SU-DHL-6 (cell line): ENCODE measurements at regions not wholly inside any gene's neighbourhood (a gene's known extent, or its start where the extent isn't known, plus 50 kb on each side); places are given as distances from the start of the nearest gene placed in this dataset.

Source experiments
- H2AFZ ChIP-seq: fragments of 200-600 bp; sonication (generic); 2 replicates; pipeline ENCODE4 v1.6.1; 2014; ENCODE audit warnings: low read depth, mild to moderate bottlenecking, moderate library complexity, mixed read lengths, antibody characterized with exemption, low read length; ENCODE audit not compliant: severe bottlenecking
- H3F3A ChIP-seq: fragments of 200-600 bp; shearing (Covaris generic); 2 replicates; pipeline ENCODE4 v1.6.0; 2016; ENCODE audit warnings: antibody characterized with exemption, mild to moderate bottlenecking; ENCODE audit not compliant: insufficient read depth
- H3K27ac ChIP-seq: fragments of 200-600 bp; sonication (generic); 2 replicates; pipeline ENCODE4 v1.5.1; 2016; ENCODE audit warnings: low read depth, mild to moderate bottlenecking, low read length, moderate library complexity, mixed read lengths
- H3K27me3 ChIP-seq: fragments of 200-600 bp; sonication (generic), shearing (Covaris generic); 2 replicates; pipeline ENCODE4 v1.6.0; 2014; ENCODE audit warnings: mild to moderate bottlenecking, low read length
- H3K36me3 ChIP-seq: fragments of 200-600 bp; sonication (generic); 2 replicates; pipeline ENCODE4 v1.6.1; 2014; ENCODE audit warnings: mild to moderate bottlenecking, low read length, mixed read lengths
- H3K4me2 ChIP-seq: fragments of 300-600, 200-600 bp; shearing (Covaris generic), sonication (generic); 2 replicates; pipeline ENCODE4 v1.6.0; 2014; ENCODE audit warnings: low read length, low read depth, mild to moderate bottlenecking; ENCODE audit not compliant: poor library complexity, severe bottlenecking
- H3K4me3 ChIP-seq: fragments of 200-600 bp; sonication (generic); 2 replicates; pipeline ENCODE4 v1.5.1; 2014; ENCODE audit warnings: antibody characterized with exemption, low read length, mild to moderate bottlenecking, mixed read lengths; ENCODE audit not compliant: insufficient read depth, poor library complexity, severe bottlenecking
- H3K79me2 ChIP-seq: fragments of 200-600 bp; sonication (generic); 2 replicates; pipeline ENCODE4 v1.6.1; 2014; ENCODE audit warnings: mild to moderate bottlenecking, low read length, moderate library complexity; ENCODE audit not compliant: insufficient read depth
- H3K9ac ChIP-seq: fragments of 200-600 bp; sonication (generic); 2 replicates; pipeline ENCODE4 v1.7.0; 2014; ENCODE audit warnings: mild to moderate bottlenecking, low read length
- H3K9me2 ChIP-seq: fragments of 200-600 bp; sonication (generic); replicated peaks from 2 replicates; pipeline ENCODE4 v1.6.1; 2014; ENCODE audit warnings: low read length; ENCODE audit not compliant: insufficient read depth
- H3K9me3 ChIP-seq: fragments of 200-600 bp; sonication (generic); 2 replicates; pipeline ENCODE4 v1.6.1; 2014; ENCODE audit warnings: low read length, mixed read lengths; ENCODE audit not compliant: insufficient read depth
- H4K20me1 ChIP-seq: fragments of 200-600 bp; sonication (generic); 2 replicates; pipeline ENCODE4 v1.6.1; 2014; ENCODE audit warnings: low read depth, mild to moderate bottlenecking, antibody characterized with exemption, low read length, moderate library complexity, mixed read lengths
- EZH2phosphoT487 ChIP-seq: fragments of 200-600 bp; sonication (generic), shearing (Covaris generic); conservative IDR thresholded peaks from 2 replicates; pipeline ENCODE4 v1.6.1; 2018; ENCODE audit warnings: mild to moderate bottlenecking, antibody characterized with exemption, low read length, moderate library complexity, mixed read lengths
- TF ChIP-seq, protein P1 (sequence below): fragments of 200-600 bp; sonication (generic); IDR thresholded peaks from one replicate; pipeline ENCODE4 v1.5.1; 2017; ENCODE audit warnings: antibody characterized with exemption, mild to moderate bottlenecking, low read length, moderate library complexity; ENCODE audit not compliant: insufficient read depth, poor library complexity, severe bottlenecking

DNA sequence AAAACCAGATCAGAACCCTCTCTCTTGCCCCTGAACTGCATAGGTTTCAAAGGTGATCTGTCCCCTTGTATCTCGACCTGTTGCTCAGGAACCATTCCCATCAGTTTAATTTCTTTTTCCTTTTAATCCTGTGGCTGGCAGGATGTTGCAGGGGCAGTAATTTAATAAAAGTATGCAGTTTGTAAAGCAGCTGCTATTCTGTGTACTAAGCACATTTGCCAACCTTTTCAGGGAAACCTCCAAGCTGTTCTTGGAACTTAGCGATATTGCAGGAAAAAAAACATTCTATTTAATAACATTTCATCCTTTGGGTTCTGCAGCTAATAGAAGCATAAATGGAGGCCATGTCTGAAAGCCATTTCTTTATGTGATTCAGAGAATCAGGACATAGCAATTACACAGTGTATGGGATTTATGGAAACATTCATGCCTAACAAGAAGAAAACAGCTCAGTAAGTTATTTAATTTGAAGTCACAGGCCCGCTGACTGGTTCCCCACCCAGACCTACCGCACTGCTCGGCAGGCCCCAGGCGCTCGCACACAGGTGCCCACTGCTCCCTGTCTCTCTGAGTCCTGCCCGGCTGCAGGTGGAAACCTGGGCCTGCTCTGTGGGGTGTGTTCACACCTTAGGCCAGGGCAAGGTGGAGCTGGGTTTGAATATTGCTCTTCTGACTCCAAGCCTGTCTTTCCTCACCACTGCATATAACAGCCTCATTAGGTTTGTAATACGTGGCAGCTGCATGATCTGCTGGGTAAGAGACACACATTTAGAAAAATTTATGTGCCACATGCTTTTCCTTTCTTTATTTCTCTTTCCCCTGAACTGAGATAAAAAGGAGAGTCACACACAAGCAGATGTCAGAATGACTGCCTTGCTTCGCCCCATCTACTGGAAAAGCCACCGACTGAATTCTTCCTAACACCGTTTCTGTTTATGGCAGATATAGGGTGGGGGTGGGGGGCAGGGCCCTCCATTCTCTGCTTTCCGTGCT is 119.7 kb downstream of the SLC25A47 start:
- H3K27me3 ChIP-seq = no peaks in the 10 kb centered on the region
- no peak overlapping the region for H3K4me3 ChIP-seq
- H3K79me2 ChIP-seq = no peaks in the 10 kb centered on the region
- no peak overlapping the region for H3K9ac ChIP-seq
- H4K20me1 ChIP-seq = no peaks in the 10 kb centered on the region
- no peak overlapping the region for H2AFZ ChIP-seq
- no peak overlapping the region for H3K27ac ChIP-seq
- H3F3A ChIP-seq = no peaks in the 10 kb centered on the region
- TF ChIP-seq, protein P1, sequence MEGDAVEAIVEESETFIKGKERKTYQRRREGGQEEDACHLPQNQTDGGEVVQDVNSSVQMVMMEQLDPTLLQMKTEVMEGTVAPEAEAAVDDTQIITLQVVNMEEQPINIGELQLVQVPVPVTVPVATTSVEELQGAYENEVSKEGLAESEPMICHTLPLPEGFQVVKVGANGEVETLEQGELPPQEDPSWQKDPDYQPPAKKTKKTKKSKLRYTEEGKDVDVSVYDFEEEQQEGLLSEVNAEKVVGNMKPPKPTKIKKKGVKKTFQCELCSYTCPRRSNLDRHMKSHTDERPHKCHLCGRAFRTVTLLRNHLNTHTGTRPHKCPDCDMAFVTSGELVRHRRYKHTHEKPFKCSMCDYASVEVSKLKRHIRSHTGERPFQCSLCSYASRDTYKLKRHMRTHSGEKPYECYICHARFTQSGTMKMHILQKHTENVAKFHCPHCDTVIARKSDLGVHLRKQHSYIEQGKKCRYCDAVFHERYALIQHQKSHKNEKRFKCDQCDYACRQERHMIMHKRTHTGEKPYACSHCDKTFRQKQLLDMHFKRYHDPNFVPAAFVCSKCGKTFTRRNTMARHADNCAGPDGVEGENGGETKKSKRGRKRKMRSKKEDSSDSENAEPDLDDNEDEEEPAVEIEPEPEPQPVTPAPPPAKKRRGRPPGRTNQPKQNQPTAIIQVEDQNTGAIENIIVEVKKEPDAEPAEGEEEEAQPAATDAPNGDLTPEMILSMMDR = no peak
- no peak for TF ChIP-seq EZH2phosphoT487
- no peaks in the 10 kb centered on the region for H3K9me3 ChIP-seq
- no peaks in the 10 kb centered on the region for H3K9me2 ChIP-seq
- no peaks in the 10 kb centered on the region for H3K36me3 ChIP-seq
- H3K4me2 ChIP-seq = no peak overlapping the region

DNA sequence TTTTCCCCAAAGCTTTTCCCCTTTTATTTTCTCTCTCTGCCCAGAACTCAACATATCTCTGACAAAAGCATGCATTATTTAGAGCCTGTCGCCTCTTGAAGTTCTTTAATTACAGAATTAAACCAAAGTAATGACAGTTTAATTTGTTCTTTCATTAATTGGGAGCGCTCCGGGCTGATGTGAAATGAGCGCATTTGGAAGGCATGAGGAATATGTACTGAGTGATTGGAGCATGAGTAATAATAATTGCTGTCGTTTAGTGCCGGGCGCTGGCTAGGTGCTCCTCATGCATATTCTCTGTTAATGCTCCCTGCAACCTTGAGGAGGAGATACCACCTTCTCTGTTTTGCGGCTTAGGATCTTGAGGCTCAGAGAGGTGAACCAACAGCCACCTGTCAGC is 120.5 kb downstream of the SLC25A47 start:
- H3K27me3 ChIP-seq = no peaks in the 10 kb centered on the region
- H3K9me3 ChIP-seq = no peaks in the 10 kb centered on the region
- no peaks in the 10 kb centered on the region for H4K20me1 ChIP-seq
- H3K79me2 ChIP-seq = no peaks in the 10 kb centered on the region
- no peaks in the 10 kb centered on the region for H3K9me2 ChIP-seq
- H2AFZ ChIP-seq = no peak overlapping the region
- no peak overlapping the region for H3K27ac ChIP-seq
- H3K36me3 ChIP-seq = no peaks in the 10 kb centered on the region
- no peak for TF ChIP-seq EZH2phosphoT487
- TF ChIP-seq, protein P1 = no peak
- H3K9ac ChIP-seq = no peak overlapping the region
- H3K4me2 ChIP-seq = no peak overlapping the region
- H3K4me3 ChIP-seq = no peak overlapping the region
- H3F3A ChIP-seq = no peaks in the 10 kb centered on the region

DNA sequence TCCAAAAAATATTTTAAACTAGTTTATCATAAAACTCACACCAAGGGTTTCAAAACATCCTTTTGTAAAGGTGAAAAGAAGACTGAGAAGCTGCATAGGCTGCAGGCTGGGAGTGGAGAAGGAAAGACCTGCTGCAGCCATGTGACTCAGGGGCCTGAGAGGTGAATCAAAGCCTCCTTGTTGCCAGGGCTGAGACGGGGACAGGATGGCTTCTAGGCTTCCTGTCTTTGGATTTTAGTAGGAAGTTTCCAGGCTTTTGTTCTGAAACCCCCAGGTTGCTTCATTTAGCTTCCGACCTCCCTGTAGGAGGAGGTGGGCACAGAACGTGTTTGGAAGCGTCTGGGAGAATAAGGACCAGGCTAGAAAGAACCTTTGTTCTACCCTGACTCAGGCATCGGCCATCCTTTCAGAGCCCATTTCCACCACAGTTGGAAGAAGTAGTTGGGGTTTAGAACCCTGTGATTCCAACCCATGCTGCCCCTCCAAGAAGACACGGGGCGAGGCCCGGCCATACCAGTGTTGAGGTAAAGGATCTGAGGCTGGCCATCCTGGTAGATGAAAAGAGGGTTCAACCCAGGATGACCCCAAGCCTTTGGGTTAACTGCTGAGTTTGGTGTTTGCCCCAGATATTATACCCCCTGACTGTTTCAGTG is 122.4 kb downstream of the SLC25A47 start:
- Histone ChIP-seq H3K27ac (no peak overlapping the region), H4K20me1 (no peaks in the 10 kb centered on the region), H3K9me2 (no peaks in the 10 kb centered on the region)

More for the DNA sequence above, 122.4 kb downstream of the SLC25A47 start:
- Histone ChIP-seq H3K4me2 (no peak overlapping the region), H3K36me3 (no peaks in the 10 kb centered on the region), H3K9ac (no peak overlapping the region), H3K9me3 (no peaks in the 10 kb centered on the region), H2AFZ (no peak overlapping the region), H3K4me3 (no peak overlapping the region), H3K27me3 (no peaks in the 10 kb centered on the region), H3F3A (no peaks in the 10 kb centered on the region), H3K79me2 (no peaks in the 10 kb centered on the region)
- TF ChIP-seq EZH2phosphoT487 = no peak
- TF ChIP-seq, protein P1 = no peak
